Esophagus squamous epithelium (tissue), 5 donors: ENCODE measurements at regions not wholly inside any gene's neighbourhood (a gene's known extent, or its start where the extent isn't known, plus 50 kb on each side); places are given as distances from the start of the nearest gene placed in this dataset.

Source experiments
- DNase-seq: peaks from one replicate; lab custom pipeline; 2025; lab: John Stamatoyannopoulos, UW
- H3K27ac ChIP-seq, 4 donors: fragments of 200-600 bp; sonication (generic); one replicate each; pipeline ENCODE4 v1.5.1; 2016 to 2019; ENCODE audit warnings: mild to moderate bottlenecking in 1 of 4
- H3K27me3 ChIP-seq, 4 donors: fragments of 200-600 bp; sonication (generic); 1 replicate in 3 of 4; 2 replicates in 1 of 4; pipeline versions ENCODE4 v1.5.1 to v1.6.0; 2017 to 2021; ENCODE audit warnings: antibody characterized with exemption in 1 of 4
- H3K36me3 ChIP-seq, 3 donors: fragments of 200-600 bp; sonication (generic); one replicate each; pipeline ENCODE4 v1.5.1; 2016 to 2019
- H3K4me1 ChIP-seq, 3 donors: fragments of 200-600 bp; sonication (generic); one replicate each; pipeline ENCODE4 v1.5.1; 2017 to 2019
- H3K4me3 ChIP-seq, 4 donors: fragments of 200-600 bp; sonication (generic); 1 replicate in 3 of 4; 2 replicates in 1 of 4; pipeline ENCODE4 v1.5.1; 2016 to 2019; ENCODE audit warnings: mild to moderate bottlenecking in 2 of 4, moderate library complexity in 1 of 4
- H3K9me3 ChIP-seq, 3 donors: fragments of 200-600 bp; sonication (generic); one replicate each; pipeline ENCODE4 v1.5.1; 2016 to 2019
- POLR2A ChIP-seq, 4 donors: fragments of 450-650 bp; IDR thresholded peaks; one replicate each; pipeline ENCODE4 v1.6.1; 2017; ENCODE audit warnings: antibody characterized with exemption in 4 of 4, mild to moderate bottlenecking in 4 of 4, moderate library complexity in 3 of 4
- WGBS, 2 donors: methylation state at CpG; one replicate each; pipeline ENCODE4 v1.1.5; 2018; 5-methylcytosine and 5-hydroxymethylcytosine counted together
- intact Hi-C: fragments of 100-400 bp; cut with DNase I; formaldehyde crosslinking; loops from one replicate; pipeline ENCODE4 v1.15.0; 2022
- TF ChIP-seq, protein P1 (sequence below), 6 experiments: fragments of 450-650 bp in 4 of 6; fragments of 200-600 bp in 2 of 6; sonication (generic) in 2 of 6; IDR thresholded peaks; one replicate each; pipeline ENCODE4 v1.5.1; 2016 to 2019; ENCODE audit warnings: antibody characterized with exemption in 6 of 6, mild to moderate bottlenecking in 4 of 6, moderate library complexity in 4 of 6
- donor health status: DM: yes; HTN: yes; CAD: no.

DNA sequence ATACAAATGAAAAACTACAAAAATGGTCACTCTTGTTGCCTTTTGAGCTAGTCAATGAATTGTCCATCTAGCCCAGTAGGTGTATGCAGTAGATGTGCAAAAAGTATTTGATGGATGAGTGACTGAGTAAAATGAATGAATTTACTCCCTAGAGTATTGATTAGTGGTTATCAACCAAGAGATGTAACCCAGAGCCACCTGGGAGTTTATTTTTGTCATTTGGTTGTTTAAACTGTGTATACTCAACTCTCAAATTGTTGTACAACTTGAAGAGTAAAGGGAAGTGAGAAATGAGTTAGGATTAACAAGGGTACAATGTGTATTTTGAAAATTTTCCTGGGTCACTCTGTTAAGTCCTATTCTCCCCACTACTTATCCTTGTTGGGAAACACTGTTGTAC is 124.1 kb upstream of the TMCO5A start:
- no peak for TF ChIP-seq POLR2A (IDR thresholded peaks at IDR 0.05)
- TF ChIP-seq, protein P1, sequence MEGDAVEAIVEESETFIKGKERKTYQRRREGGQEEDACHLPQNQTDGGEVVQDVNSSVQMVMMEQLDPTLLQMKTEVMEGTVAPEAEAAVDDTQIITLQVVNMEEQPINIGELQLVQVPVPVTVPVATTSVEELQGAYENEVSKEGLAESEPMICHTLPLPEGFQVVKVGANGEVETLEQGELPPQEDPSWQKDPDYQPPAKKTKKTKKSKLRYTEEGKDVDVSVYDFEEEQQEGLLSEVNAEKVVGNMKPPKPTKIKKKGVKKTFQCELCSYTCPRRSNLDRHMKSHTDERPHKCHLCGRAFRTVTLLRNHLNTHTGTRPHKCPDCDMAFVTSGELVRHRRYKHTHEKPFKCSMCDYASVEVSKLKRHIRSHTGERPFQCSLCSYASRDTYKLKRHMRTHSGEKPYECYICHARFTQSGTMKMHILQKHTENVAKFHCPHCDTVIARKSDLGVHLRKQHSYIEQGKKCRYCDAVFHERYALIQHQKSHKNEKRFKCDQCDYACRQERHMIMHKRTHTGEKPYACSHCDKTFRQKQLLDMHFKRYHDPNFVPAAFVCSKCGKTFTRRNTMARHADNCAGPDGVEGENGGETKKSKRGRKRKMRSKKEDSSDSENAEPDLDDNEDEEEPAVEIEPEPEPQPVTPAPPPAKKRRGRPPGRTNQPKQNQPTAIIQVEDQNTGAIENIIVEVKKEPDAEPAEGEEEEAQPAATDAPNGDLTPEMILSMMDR (IDR thresholded peaks at IDR 0.05), result no peak
- no peaks in the 10 kb centered on the region for H3K27me3 ChIP-seq
- H3K27ac ChIP-seq, result no peak overlapping the region
- no peaks in the 10 kb centered on the region for H3K4me1 ChIP-seq
- H3K36me3 ChIP-seq, result no peaks in the 10 kb centered on the region
- no peaks in the 10 kb centered on the region for H3K9me3 ChIP-seq
- no peak for DNase-seq
- intact Hi-C loops, result no loop called here
- no peak overlapping the region for H3K4me3 ChIP-seq

GRCh38 chr15:37813306-37813705 is 121.1 kb upstream of the TMCO5A start:
- WGBS, 2 donors, result 91% methylated on average over 3 of the region's 3 CpGs
- H3K4me3 ChIP-seq, result no peak overlapping the region
- TF ChIP-seq POLR2A (IDR thresholded peaks at IDR 0.05), result no peak
- TF ChIP-seq, protein P1 (IDR thresholded peaks at IDR 0.05), result no peak
- intact Hi-C loops, result no loop called here
- DNase-seq, result no peak
- no peaks in the 10 kb centered on the region for H3K9me3 ChIP-seq
- no peaks in the 10 kb centered on the region for H3K4me1 ChIP-seq
- no peaks in the 10 kb centered on the region for H3K27me3 ChIP-seq
- H3K36me3 ChIP-seq, result no peaks in the 10 kb centered on the region
- no peak overlapping the region for H3K27ac ChIP-seq

DNA sequence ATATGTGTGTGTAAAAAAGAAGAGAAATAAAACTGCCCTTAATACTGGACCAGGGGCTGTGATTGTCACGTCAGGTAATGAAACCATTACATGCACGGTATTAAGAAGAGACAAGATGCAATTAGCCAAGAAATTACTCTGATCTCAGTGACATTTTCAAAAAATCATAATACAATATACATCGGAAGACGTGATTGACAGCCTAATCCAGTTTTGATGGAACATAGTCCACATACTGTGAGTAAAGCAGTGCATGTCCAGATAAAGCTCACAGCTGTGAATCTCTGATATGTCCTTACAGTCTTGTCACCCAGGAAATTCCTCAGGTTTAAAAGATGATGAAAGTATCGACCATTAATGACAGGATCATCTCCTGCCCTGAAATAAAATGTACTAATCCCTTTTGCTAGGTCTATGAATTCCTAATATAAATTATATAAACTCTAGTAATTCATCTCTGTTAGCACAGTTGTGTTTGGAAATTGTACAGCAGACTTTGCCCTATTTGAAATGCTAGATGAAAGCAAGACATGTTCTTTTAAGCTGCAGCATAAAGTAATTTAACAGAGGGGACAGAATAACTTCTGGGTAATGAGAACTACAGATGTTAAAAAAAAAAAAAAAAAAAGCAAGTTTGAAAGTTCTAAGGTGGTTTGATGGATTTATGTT is 119.5 kb upstream of the TMCO5A start:
- Histone ChIP-seq H3K36me3 (no peaks in the 10 kb centered on the region), H3K4me3 (no peak overlapping the region), H3K9me3 (no peaks in the 10 kb centered on the region), H3K4me1 (no peaks in the 10 kb centered on the region), H3K27me3 (no peaks in the 10 kb centered on the region), H3K27ac (no peak overlapping the region)
- WGBS, 2 donors, result 64 to 70% methylated on average over 5 of the region's 5 CpGs
- intact Hi-C loops, result no loop called here
- TF ChIP-seq, protein P1 (IDR thresholded peaks at IDR 0.05), result no peak
- TF ChIP-seq POLR2A (IDR thresholded peaks at IDR 0.05), result no peak
- DNase-seq, result no peak

GRCh38 chr15:37818152-37818677 is 116.2 kb upstream of the TMCO5A start:
- DNase-seq, result no peak
- H3K4me1 ChIP-seq, result no peaks in the 10 kb centered on the region
- H3K9me3 ChIP-seq, result no peaks in the 10 kb centered on the region
- no peaks in the 10 kb centered on the region for H3K36me3 ChIP-seq
- TF ChIP-seq, protein P1 (IDR thresholded peaks at IDR 0.05), result no peak
- no peak for TF ChIP-seq POLR2A (IDR thresholded peaks at IDR 0.05)
- no peaks in the 10 kb centered on the region for H3K27me3 ChIP-seq
- intact Hi-C loops, result no loop called here
- 69 to 77% methylated on average over 11 of the region's 11 CpGs for WGBS, 2 donors
- no peak overlapping the region for H3K4me3 ChIP-seq
- no peak overlapping the region for H3K27ac ChIP-seq

- Histone ChIP-seq H3K27me3 (no peaks in the 10 kb centered on the region), H3K27ac (no peak overlapping the region), H3K9me3 (no peaks in the 10 kb centered on the region), H3K4me3 (no peak overlapping the region), H3K36me3 (no peaks in the 10 kb centered on the region), H3K4me1 (no peaks in the 10 kb centered on the region)
- 76 to 80% methylated on average over 1 of the region's 1 CpG for WGBS, 2 donors
- intact Hi-C loops, result no loop called here
- no peak for DNase-seq
- TF ChIP-seq, protein P1 (IDR thresholded peaks at IDR 0.05), result no peak
- TF ChIP-seq POLR2A (IDR thresholded peaks at IDR 0.05), result no peak
Measured at GRCh38 chr15:37819191-37819590, 115.2 kb upstream of the TMCO5A start.
